IMR-90 (cell line): ENCODE measurements at regions not wholly inside any gene's neighbourhood (a gene's known extent, or its start where the extent isn't known, plus 50 kb on each side); places are given as distances from the start of the nearest gene placed in this dataset.
A peak's percentile ranks its signal among the peaks of the same experiment; 100 is the strongest.

Experiments
- ATAC-seq: fragments of 200-7000 bp; cut with Tn5 transposase; 2 replicates; pipeline ENCODE4 v1.9.1; 2020; ENCODE audit warnings: low read depth, mild to moderate bottlenecking, moderate library complexity
- BruUV-seq: library from RNA; stranded (reverse); fragments of 400-500 nt; replicated peaks from 2 replicates; lab custom pipeline; 2021; lab: Mats Ljungman, UMichigan
- CTCF ChIA-PET: fragments of 300-600 bp; formaldehyde crosslinking; extraction: SDS; loops from one replicate; lab custom pipeline; 2021; ENCODE audit warnings: antibody characterized with exemption; lab: Yijun Ruan, JAX
- POLR2A ChIA-PET: fragments of 300-600 bp; sonication (Branson Sonifier 250); formaldehyde crosslinking; loops from one replicate; lab custom pipeline; 2022; ENCODE audit warnings: antibody characterized with exemption; ENCODE audit not compliant: unreplicated experiment; lab: Charles Lee
- DNase-seq: peaks from one replicate; pipeline ENCODE4 v3.0.0; 2013
- H2AFZ ChIP-seq: replicated peaks from 2 replicates; pipeline ENCODE3; 2013; ENCODE audit warnings: low read length, mild to moderate bottlenecking; ENCODE audit not compliant: poor library complexity
- H2AK5ac ChIP-seq: 2 replicates; pipeline ENCODE4 v1.6.1; 2013; ENCODE audit warnings: low read depth, low read length, inconsistent platforms
- H2AK9ac ChIP-seq: replicated peaks from 2 replicates; pipeline ENCODE3; 2013; ENCODE audit warnings: mild to moderate bottlenecking, low read depth, low read length, moderate library complexity; ENCODE audit not compliant: poor library complexity
- H2BK120ac ChIP-seq: 2 replicates; pipeline ENCODE4 v1.6.1; 2013; ENCODE audit warnings: low read depth, low read length, inconsistent platforms
- H2BK15ac ChIP-seq: 3 replicates; pipeline ENCODE4 v1.6.1; 2013; ENCODE audit warnings: low read depth, low read length, inconsistent platforms
- H2BK20ac ChIP-seq: 2 replicates; pipeline ENCODE4 v1.6.1; 2013; ENCODE audit warnings: low read depth, mild to moderate bottlenecking, inconsistent platforms, low read length, moderate library complexity
- H2BK5ac ChIP-seq: 2 replicates; pipeline ENCODE4 v1.6.1; 2013; ENCODE audit warnings: mild to moderate bottlenecking, low read depth, low read length, inconsistent platforms; ENCODE audit not compliant: poor library complexity, severe bottlenecking
- H3K14ac ChIP-seq: replicated peaks from 2 replicates; pipeline ENCODE4 v1.6.1; 2013; ENCODE audit warnings: low read depth, low read length, inconsistent platforms
- H3K18ac ChIP-seq: 2 replicates; pipeline ENCODE4 v1.6.1; 2013; ENCODE audit warnings: low read depth, low read length, control low read depth
- H3K23ac ChIP-seq: 2 replicates; pipeline ENCODE4 v1.6.1; 2013; ENCODE audit warnings: low read depth, low read length, inconsistent platforms
- H3K27ac ChIP-seq: 2 replicates; pipeline ENCODE4 v1.5.1; 2013; ENCODE audit warnings: mild to moderate bottlenecking, control low read depth, low read length; ENCODE audit not compliant: insufficient read depth
- H3K27me3 ChIP-seq: 2 replicates; pipeline ENCODE4 v1.6.1; 2013; ENCODE audit warnings: low read length; ENCODE audit not compliant: control insufficient read depth, insufficient read depth
- H3K36me3 ChIP-seq: 2 replicates; pipeline ENCODE4 v1.6.1; 2013; ENCODE audit warnings: low read length, mixed read lengths; ENCODE audit not compliant: control insufficient read depth, insufficient read depth
- H3K4ac ChIP-seq: 2 replicates; pipeline ENCODE4 v1.6.1; 2013; ENCODE audit warnings: low read depth, low read length, inconsistent platforms
- H3K4me1 ChIP-seq: 2 replicates; pipeline ENCODE4 v1.6.1; 2013; ENCODE audit warnings: low read length, mixed read lengths; ENCODE audit not compliant: control insufficient read depth, insufficient read depth
- H3K4me2 ChIP-seq: 2 replicates; pipeline ENCODE4 v1.6.1; 2013; ENCODE audit warnings: low read depth, mild to moderate bottlenecking, control low read depth, low read length, moderate library complexity
- H3K4me3 ChIP-seq: 2 replicates; pipeline ENCODE4 v1.5.1; 2013; ENCODE audit warnings: low read depth, mild to moderate bottlenecking, control low read depth, low read length, moderate library complexity; ENCODE audit not compliant: insufficient read depth
- H3K56ac ChIP-seq: 2 replicates; pipeline ENCODE4 v1.6.1; 2013; ENCODE audit warnings: low read length, inconsistent platforms; ENCODE audit not compliant: insufficient read depth; ENCODE audit errors: extremely low read depth
- H3K79me1 ChIP-seq, 2 experiments: 2 replicates each; pipeline ENCODE4 v1.6.1; 2013; ENCODE audit warnings: low read length in 2 of 2, inconsistent platforms in 1 of 2, low read depth in 1 of 2
- H3K9ac ChIP-seq: 2 replicates; pipeline ENCODE4 v1.6.1; 2013; ENCODE audit warnings: low read depth, low read length, control low read depth
- H3K9me1 ChIP-seq: 2 replicates; pipeline ENCODE4 v1.6.1; 2013; ENCODE audit warnings: low read length, inconsistent platforms; ENCODE audit not compliant: insufficient read depth
- H3K9me3 ChIP-seq: 2 replicates; pipeline ENCODE4 v1.6.1; 2013; ENCODE audit warnings: low read length; ENCODE audit not compliant: control insufficient read depth, insufficient read depth
- H4K20me1 ChIP-seq: 2 replicates; pipeline ENCODE4 v1.6.1; 2013; ENCODE audit warnings: low read length, inconsistent platforms; ENCODE audit not compliant: insufficient read depth
- H4K5ac ChIP-seq: 2 replicates; pipeline ENCODE4 v1.6.1; 2013; ENCODE audit warnings: mild to moderate bottlenecking, low read depth, low read length, control low read depth
- H4K8ac ChIP-seq, 2 experiments: 2 replicates each; pipeline ENCODE4 v1.6.1; 2013; ENCODE audit warnings: low read depth in 2 of 2, low read length in 2 of 2, control low read depth in 1 of 2, inconsistent platforms in 1 of 2
- H4K91ac ChIP-seq: 2 replicates; pipeline ENCODE4 v1.6.1; 2013; ENCODE audit warnings: low read depth, low read length, inconsistent platforms; ENCODE audit not compliant: insufficient read depth
- BHLHE40 ChIP-seq: fragments of 150-350 bp; IDR thresholded peaks from 2 replicates; pipeline ENCODE4 v1.6.1; 2016; ENCODE audit warnings: mild to moderate bottlenecking, low read depth, low read length
- CEBPB ChIP-seq: IDR thresholded peaks from 2 replicates; pipeline ENCODE4 v1.6.1; 2012; ENCODE audit warnings: low read depth, low read length, improper control_type of control experiment
- MAFK ChIP-seq: IDR thresholded peaks from 2 replicates; pipeline ENCODE4 v1.6.1; 2012; ENCODE audit warnings: low read depth, low read length, improper control_type of control experiment
- MXI1 ChIP-seq: IDR thresholded peaks from 2 replicates; pipeline ENCODE4 v1.6.1; 2012; ENCODE audit warnings: low read depth, mild to moderate bottlenecking, low read length, moderate library complexity, borderline replicate concordance
- RCOR1 ChIP-seq: IDR thresholded peaks from 2 replicates; pipeline ENCODE4 v1.6.1; 2012; ENCODE audit warnings: mild to moderate bottlenecking, low read length, improper control_type of control experiment; ENCODE audit not compliant: insufficient replicate concordance
- WGBS, 2 experiments: methylation state at CpG; one replicate each; pipeline versions ENCODE4 v1.1.5 to v1.1.7; 2013; ENCODE audit warnings: missing lambda C conversion rate in 2 of 2; ENCODE audit not compliant: insufficient read length in 1 of 2; ENCODE audit errors: extremely low coverage in 2 of 2; 5-methylcytosine and 5-hydroxymethylcytosine counted together
- dilution Hi-C: fragments of 300-500 bp; cut with HindIII; formaldehyde crosslinking; loops from one replicate; pipeline ENCODE4 v1.14.3; 2018; ENCODE audit warnings: low sequenced_read_pairs; ENCODE audit not compliant: unreplicated experiment
- in situ Hi-C: fragments of 300-500 bp; cut with MboI; formaldehyde crosslinking; loops from 3 replicates; pipeline ENCODE4 v1.14.3; 2019; ENCODE audit warnings: low sequenced_read_pairs, inconsistent platforms, mixed read lengths
- intact Hi-C: fragments of 100-400 bp; cut with micrococcal nuclease; formaldehyde crosslinking; loops from 2 replicates; pipeline ENCODE4 v1.10.0; 2022
- TF ChIP-seq, protein P1 (sequence below): conservative IDR thresholded peaks from 2 replicates; pipeline ENCODE4 v1.5.1; 2012; ENCODE audit warnings: mild to moderate bottlenecking, low read depth, low read length, improper control_type of control experiment

DNA sequence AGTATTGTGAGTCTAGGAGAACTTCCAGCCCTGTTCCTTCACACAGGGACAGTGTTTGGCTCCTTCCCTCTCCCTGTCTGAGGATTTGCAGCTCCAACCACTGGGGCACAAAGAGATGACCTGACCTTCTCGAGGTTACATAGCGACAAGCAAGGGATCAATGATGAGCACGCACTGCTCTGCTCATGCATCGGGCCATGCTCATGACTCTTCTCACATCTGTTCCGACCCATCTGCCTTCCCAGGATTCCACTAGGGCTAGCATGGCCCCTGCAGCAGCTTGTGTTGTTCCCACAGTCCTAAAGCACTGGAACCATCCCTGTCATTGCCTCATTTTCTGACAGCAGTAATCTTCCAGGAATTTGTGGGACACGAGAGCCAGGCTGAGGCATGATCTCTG lies 78.8 kb upstream of the ARHGAP28 start:
- Histone ChIP-seq H3K9me3 (no peaks in the 10 kb centered on the region), H2AFZ (no peak overlapping the region), H3K14ac (no peak overlapping the region), H3K23ac (no peak overlapping the region; the same call in 1 of the 2 replicates), H4K20me1 (no peaks in the 10 kb centered on the region), H2AK5ac (no peak overlapping the region), H2BK120ac (peak overlapping the region; percentile 52), H4K91ac (no peak overlapping the region), H3K4me3 (no peak overlapping the region), H2BK5ac (no peak overlapping the region), H3K36me3 (no peaks in the 10 kb centered on the region), H4K5ac (no peak overlapping the region; the same call in 1 of the 2 replicates), H4K8ac (no peak overlapping the region), H3K79me1 (no peaks in the 10 kb centered on the region), H3K27me3 (peaks cover 5% of the 10 kb centered on the region), H3K4me1 (peaks cover 5% of the 10 kb centered on the region; the same call in 1 of the 2 replicates), H3K9ac (no peak overlapping the region), H3K9me1 (peaks cover 3% of the 10 kb centered on the region; the same call in 1 of the 2 replicates), H3K4me2 (no peak overlapping the region), H3K56ac (no peak overlapping the region), H3K27ac (no peak overlapping the region), H3K4ac (no peak overlapping the region; the same call in 1 of the 2 replicates), H2BK15ac (no peak overlapping the region), H2BK20ac (no peak overlapping the region), H3K18ac (peak overlapping the region; percentile 50; the same call in 1 of the 2 replicates), H2AK9ac (no peak overlapping the region)
- dilution Hi-C loops, result no loop called here
- POLR2A ChIA-PET, result no interaction called here
- 54% methylated on average over 4 of the region's 6 CpGs; no CpG with 5 or more reads in 1 of the 2 experiments for WGBS, 2 experiments
- BruUV-seq, result no TSS peak
- ATAC-seq, result no peak
- CTCF ChIA-PET, result no interaction called here
- in situ Hi-C loops, result no loop called here
- intact Hi-C loops, result no loop called here
- TF ChIP-seq MXI1, result no peak
- TF ChIP-seq, protein P1, sequence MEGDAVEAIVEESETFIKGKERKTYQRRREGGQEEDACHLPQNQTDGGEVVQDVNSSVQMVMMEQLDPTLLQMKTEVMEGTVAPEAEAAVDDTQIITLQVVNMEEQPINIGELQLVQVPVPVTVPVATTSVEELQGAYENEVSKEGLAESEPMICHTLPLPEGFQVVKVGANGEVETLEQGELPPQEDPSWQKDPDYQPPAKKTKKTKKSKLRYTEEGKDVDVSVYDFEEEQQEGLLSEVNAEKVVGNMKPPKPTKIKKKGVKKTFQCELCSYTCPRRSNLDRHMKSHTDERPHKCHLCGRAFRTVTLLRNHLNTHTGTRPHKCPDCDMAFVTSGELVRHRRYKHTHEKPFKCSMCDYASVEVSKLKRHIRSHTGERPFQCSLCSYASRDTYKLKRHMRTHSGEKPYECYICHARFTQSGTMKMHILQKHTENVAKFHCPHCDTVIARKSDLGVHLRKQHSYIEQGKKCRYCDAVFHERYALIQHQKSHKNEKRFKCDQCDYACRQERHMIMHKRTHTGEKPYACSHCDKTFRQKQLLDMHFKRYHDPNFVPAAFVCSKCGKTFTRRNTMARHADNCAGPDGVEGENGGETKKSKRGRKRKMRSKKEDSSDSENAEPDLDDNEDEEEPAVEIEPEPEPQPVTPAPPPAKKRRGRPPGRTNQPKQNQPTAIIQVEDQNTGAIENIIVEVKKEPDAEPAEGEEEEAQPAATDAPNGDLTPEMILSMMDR, result no peak
- no peak for TF ChIP-seq CEBPB
- TF ChIP-seq BHLHE40, result no peak
- no peak for TF ChIP-seq MAFK
- no peak for TF ChIP-seq RCOR1
- no peak for DNase-seq
